ENCODE measurements at regions not wholly inside any gene's neighbourhood (a gene's known extent, or its start where the extent isn't known, plus 50 kb on each side); places are given as distances from the start of the nearest gene placed in this dataset.

DNA sequence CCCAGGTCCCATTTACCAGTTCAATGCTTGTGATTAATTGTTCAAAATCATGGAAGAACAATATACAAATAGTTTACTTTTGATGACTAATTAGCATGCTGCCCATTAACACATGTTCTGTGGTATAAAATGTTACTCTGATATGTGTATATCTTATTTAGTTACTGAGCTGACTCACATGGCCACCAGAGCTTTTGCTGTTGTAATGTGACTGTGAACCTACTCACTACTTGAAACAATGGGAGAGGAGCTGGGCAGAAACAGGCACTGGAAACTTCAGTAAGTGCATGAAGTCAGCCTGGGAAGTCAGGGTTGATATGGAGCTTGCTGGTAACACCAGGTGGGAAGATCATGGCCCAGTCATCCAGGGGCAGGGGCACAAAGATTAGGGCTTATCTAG is 72.7 kb upstream of the MAD2L1 start:
- intact Hi-C loops (cut with micrococcal nuclease; ENCODE audit: unreplicated experiment), result no loop called here
- H3K36me3 ChIP-seq (ENCODE audit: insufficient read depth, low read length, poor library complexity, severe bottlenecking), result no peaks in the 10 kb centered on the region
- H3K4me3 ChIP-seq (ENCODE audit: low read depth, low read length, poor library complexity, severe bottlenecking), result no peak overlapping the region
- TF ChIP-seq, protein P1, sequence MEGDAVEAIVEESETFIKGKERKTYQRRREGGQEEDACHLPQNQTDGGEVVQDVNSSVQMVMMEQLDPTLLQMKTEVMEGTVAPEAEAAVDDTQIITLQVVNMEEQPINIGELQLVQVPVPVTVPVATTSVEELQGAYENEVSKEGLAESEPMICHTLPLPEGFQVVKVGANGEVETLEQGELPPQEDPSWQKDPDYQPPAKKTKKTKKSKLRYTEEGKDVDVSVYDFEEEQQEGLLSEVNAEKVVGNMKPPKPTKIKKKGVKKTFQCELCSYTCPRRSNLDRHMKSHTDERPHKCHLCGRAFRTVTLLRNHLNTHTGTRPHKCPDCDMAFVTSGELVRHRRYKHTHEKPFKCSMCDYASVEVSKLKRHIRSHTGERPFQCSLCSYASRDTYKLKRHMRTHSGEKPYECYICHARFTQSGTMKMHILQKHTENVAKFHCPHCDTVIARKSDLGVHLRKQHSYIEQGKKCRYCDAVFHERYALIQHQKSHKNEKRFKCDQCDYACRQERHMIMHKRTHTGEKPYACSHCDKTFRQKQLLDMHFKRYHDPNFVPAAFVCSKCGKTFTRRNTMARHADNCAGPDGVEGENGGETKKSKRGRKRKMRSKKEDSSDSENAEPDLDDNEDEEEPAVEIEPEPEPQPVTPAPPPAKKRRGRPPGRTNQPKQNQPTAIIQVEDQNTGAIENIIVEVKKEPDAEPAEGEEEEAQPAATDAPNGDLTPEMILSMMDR (conservative IDR thresholded peaks at IDR 0.05; ENCODE audit: low read depth, low read length), result no peak
- TF ChIP-seq EZH2 (IDR thresholded peaks at IDR 0.05; ENCODE audit: borderline replicate concordance, low read depth, low read length, poor library complexity, severe bottlenecking), result no peak
- ChIA-PET POLR2A (ENCODE audit: low non-redundant PET) (no interaction called here), CTCF (no interaction called here)
- H3K4me1 ChIP-seq (ENCODE audit: insufficient read depth, low read length, poor library complexity, severe bottlenecking), result no peaks in the 10 kb centered on the region
- no peak overlapping the region for H3K27ac ChIP-seq (ENCODE audit: low read depth, low read length, poor library complexity, severe bottlenecking)
- DNase-seq (ENCODE audit: low spot score), result no peak
- no peaks in the 10 kb centered on the region for H3K9me3 ChIP-seq (ENCODE audit: low read depth, low read length, poor library complexity, severe bottlenecking)
- no peaks in the 10 kb centered on the region for H3K27me3 ChIP-seq (replicated peaks; ENCODE audit: insufficient read depth, low read depth, low read length, poor library complexity)
- no TSS peak for BruUV-seq (replicated peaks)

DNA sequence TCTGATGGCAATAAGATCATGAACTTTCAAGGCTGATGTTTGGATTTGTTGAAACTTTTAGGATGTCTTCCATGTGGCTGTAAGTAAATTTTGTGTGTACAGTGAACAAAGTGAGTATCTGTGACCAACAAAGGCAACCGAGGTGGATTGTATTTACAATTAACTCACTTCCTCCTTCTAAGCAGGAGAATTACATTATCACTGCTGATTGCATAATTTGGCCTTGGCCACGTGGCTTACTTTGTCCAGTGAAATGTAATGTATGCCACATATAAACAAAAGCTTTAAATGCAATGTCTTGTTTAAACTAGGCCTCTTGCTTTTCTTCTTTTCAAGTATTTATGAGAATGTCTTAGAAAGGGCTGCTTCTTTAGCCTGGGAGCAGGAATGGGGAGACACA is 66.3 kb upstream of the MAD2L1 start:
- H3K27ac ChIP-seq (ENCODE audit: low read depth, low read length, poor library complexity, severe bottlenecking), result no peak overlapping the region
- no peaks in the 10 kb centered on the region for H3K4me1 ChIP-seq (ENCODE audit: insufficient read depth, low read length, poor library complexity, severe bottlenecking)
- no peaks in the 10 kb centered on the region for H3K27me3 ChIP-seq (replicated peaks; ENCODE audit: insufficient read depth, low read depth, low read length, poor library complexity)
- ChIA-PET CTCF (no interaction called here), POLR2A (ENCODE audit: low non-redundant PET) (no interaction called here)
- no peak overlapping the region for H3K4me3 ChIP-seq (ENCODE audit: low read depth, low read length, poor library complexity, severe bottlenecking)
- intact Hi-C loops (cut with micrococcal nuclease; ENCODE audit: unreplicated experiment), result no loop called here
- no TSS peak for BruUV-seq (replicated peaks)
- no peak for TF ChIP-seq EZH2 (IDR thresholded peaks at IDR 0.05; ENCODE audit: borderline replicate concordance, low read depth, low read length, poor library complexity, severe bottlenecking)
- DNase-seq (ENCODE audit: low spot score), result peak; percentile 1
- H3K9me3 ChIP-seq (ENCODE audit: low read depth, low read length, poor library complexity, severe bottlenecking), result no peaks in the 10 kb centered on the region
- H3K36me3 ChIP-seq (ENCODE audit: insufficient read depth, low read length, poor library complexity, severe bottlenecking), result no peaks in the 10 kb centered on the region

DNA sequence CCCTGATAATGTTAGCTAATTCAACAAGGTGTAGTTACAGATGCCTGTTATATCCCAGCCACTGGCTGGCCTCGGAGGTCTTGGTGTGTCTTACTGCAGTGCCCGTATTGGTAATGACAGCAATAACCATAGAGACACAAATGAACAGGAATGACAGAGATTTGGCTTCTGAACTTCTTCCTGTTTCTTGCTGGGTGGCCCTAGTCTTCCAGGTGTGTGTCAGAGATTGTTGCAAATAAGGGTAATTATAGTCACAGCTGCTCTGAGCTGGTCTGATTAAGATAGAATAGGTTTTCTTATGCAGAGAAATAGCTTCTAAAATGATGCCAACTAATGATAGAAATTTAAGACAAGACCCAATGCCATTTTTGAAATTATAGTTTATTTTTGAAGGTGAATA is 64.1 kb upstream of the MAD2L1 start:
- Histone ChIP-seq H3K36me3 (ENCODE audit: insufficient read depth, low read length, poor library complexity, severe bottlenecking) (no peaks in the 10 kb centered on the region), H3K9me3 (ENCODE audit: low read depth, low read length, poor library complexity, severe bottlenecking) (no peaks in the 10 kb centered on the region), H3K27ac (ENCODE audit: low read depth, low read length, poor library complexity, severe bottlenecking) (no peak overlapping the region), H3K4me3 (ENCODE audit: low read depth, low read length, poor library complexity, severe bottlenecking) (no peak overlapping the region), H3K27me3 (replicated peaks; ENCODE audit: insufficient read depth, low read depth, low read length, poor library complexity) (no peaks in the 10 kb centered on the region), H3K4me1 (ENCODE audit: insufficient read depth, low read length, poor library complexity, severe bottlenecking) (no peaks in the 10 kb centered on the region)
- BruUV-seq (replicated peaks), result no TSS peak
- POLR2A ChIA-PET (ENCODE audit: low non-redundant PET), result no interaction called here
- DNase-seq (ENCODE audit: low spot score), result no peak
- TF ChIP-seq EZH2 (IDR thresholded peaks at IDR 0.05; ENCODE audit: borderline replicate concordance, low read depth, low read length, poor library complexity, severe bottlenecking), result no peak
- TF ChIP-seq, protein P1 (conservative IDR thresholded peaks at IDR 0.05; ENCODE audit: low read depth, low read length), result no peak
- intact Hi-C loops (cut with micrococcal nuclease; ENCODE audit: unreplicated experiment), result no loop called here
- CTCF ChIA-PET, result no interaction called here
